NCI-H446 (cell line): ENCODE measurements at regions not wholly inside any gene's neighbourhood (a gene's known extent, or its start where the extent isn't known, plus 50 kb on each side); places are given as distances from the start of the nearest gene placed in this dataset.

ENCODE experiments used
- DNase-seq, 2 experiments: peaks; one replicate each; lab custom pipeline; 2025; lab: John Stamatoyannopoulos, UW

DNA sequence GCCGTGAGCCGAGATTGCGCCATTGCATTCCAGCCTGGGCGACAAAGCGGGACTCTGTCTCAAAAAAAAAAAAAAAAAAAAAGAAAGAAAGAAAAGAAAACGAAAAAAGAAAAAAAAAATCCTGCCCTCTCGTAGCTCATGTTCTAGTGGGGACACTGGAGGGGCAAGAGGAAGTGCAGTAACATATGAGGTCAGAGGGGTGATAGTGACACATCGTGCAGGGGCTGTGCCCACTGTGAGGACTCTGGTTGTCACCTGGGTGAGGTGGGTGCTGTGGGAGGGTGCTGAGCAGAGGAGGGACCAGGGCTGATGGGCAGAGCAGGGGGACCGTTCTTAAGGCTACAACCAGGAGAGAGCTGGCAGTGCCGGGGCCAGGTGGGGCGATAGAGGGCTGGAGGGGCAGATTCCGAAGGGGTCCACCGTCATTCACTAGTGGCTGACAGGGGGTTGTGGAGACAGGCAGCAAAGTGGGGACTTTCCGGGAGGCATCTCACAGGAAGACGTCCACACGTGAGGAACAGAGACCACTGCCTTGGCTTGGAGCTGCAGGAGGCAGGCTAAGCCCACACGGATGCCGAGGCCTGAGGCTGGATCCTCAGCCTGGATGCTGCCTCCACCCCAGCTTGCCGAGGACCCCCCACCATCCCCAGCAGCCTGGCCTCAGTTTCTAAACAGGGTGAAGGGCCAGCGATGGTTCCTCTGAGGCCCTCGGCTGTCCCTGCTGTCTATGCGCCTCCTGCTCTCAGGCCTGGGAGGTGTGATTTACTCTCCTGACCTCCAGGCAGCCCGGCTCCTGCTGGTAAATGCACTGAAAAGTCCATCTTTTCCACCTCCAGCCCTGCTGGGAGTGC is 154.3 kb upstream of the IQSEC1 start:
- no peak for DNase-seq

DNA sequence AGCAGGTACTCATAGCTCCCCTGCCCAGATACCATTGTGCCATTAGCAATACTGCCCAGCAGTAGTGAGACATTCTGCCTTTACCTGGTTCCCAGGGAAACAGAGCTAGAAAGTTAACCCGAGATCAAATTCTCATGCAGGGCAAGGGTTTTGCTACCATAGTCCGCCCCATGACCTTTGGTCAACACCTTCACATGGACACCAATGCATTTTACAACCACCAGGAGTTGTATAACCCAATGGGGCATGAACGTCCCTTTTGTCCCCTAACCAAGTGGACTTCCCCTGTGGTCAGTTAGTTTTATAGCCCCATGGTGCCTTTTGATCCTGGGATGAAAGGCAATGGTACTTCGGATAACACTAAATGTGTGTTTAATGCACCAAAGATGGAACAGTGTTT is 151.7 kb upstream of the IQSEC1 start:
- no peak for DNase-seq

DNA sequence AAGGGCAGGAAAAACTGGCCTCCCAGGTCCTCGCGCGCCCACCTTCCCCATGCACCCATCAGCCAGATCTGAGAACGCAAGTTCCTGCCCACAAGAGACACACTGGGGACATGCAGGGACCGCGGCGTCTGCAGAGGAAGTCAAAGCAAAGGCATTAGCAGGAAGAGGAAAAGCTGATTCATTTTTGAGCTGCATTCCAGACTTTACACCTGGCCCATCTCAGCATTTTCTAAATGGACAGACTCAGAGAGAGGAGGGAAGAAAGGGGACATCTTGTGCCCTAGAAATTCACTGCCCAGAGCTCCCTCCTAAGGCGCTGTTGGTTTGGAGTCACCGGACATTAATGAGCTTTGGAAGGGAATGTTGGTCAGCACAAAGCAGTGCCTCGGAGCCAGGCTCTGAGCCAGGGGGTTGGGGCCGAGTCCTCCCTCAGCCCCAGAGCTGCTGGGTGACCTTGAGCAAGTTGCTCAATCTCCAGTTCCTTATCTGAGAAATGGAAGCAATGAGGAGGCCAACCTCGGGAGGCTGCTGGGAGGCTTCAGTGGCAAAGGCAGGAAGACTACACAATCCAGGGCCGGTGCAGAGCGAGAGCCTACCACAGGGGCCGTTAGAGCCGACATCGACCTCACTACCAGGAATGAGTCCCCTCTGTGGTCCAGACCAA is 150.5 kb upstream of the IQSEC1 start:
- no peak for DNase-seq

DNA sequence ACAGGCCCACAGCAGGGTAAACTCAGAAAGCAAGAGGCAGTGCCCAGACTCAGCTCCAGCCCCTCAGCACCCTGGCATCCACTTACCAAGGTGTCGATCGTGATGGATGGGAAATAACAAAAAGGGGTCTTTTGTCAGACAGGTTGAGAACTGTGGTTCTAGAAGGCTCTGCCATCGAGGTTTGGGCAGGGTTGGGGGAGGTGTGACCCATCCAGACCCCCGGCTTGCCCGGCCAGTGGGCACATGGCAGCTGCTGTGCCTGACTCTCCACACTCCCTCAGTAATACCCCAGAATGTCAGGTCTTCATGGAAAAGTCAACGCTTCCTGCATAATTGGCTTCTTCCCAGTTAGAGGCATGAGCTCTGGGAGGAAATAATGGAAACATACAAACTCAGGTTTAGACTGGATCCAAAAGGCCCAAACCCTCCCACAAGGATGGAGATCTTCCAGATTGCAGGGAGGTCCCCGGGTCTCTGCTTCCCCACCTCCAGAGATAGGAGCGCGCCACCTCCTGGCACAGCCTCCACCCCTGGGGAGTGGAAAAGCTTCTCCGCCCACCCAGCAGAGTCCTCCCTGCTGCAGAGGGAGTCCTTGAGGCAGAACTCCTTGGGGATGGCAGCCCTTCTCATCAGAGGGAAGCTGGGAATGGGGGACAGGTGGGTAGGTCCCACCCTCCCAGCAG is 149.8 kb upstream of the IQSEC1 start:
- no peak for DNase-seq

DNA sequence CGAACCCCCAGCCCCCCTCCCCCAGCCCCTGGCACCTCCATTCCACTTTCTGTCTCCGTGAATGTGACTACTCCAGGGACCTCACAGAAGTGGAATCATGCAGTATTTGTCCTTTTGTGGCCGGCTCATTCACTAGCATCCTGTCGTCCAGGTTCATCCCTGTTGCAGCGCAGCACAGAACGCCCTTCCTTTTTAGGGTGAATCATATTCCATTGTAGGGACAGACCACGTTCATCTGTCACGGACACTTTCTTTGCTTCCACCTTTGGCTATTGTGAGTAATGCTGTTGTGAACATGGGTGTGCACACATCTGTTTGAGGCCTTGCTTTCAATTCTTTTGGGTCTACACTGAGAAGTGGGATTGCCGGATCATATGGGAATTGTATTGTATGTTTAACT is 148.9 kb upstream of the IQSEC1 start:
- DNase-seq: no peak

DNA sequence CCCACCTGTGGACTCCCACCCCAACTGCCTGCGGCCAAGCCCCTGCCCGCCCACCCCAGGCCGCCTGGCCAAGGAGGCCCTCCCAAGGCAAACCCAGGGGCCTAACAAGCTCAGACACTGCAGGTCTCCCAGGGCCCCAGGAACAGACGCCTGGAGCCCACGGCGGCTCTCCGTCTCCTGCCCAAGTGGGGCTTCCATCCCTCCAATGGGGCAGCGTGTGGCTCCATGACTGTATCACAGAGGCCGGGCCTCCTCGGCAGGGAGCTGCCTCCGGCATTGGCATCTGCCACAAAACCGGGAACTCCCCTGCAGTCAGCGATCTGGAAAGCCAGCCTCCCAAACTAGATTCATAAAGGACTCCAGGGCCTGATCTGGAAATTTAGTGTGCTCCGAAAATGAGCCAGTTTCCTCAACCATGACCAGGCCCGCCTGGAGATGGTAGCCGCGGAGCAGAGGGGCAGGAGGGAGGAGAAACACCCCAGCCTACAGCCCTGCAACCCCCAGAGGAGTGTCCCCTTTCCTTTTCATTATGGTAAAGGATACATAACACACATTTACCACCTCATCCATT is 148.3 kb upstream of the IQSEC1 start:
- DNase-seq: no peak

DNA sequence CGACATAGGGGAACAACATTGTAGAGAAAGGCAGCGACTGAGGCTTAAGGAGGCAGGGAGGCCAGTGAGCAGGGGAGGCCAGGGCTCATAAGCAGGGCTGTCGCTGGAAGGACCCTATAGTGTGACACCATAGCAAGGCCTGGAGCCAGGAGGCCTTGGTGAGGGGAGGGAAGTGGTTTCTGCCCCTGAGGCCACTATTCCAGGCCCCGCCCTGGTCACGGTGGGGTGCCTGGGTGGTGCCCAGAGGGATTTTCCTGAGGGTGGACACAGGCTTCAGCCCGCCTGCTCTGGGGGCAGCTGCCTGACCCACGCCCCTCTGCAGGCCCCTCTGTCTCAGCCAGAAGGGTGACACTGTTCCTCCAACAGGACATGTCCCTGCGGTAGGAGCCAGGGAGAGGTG is 147.8 kb upstream of the IQSEC1 start:
- DNase-seq: no peak

DNA sequence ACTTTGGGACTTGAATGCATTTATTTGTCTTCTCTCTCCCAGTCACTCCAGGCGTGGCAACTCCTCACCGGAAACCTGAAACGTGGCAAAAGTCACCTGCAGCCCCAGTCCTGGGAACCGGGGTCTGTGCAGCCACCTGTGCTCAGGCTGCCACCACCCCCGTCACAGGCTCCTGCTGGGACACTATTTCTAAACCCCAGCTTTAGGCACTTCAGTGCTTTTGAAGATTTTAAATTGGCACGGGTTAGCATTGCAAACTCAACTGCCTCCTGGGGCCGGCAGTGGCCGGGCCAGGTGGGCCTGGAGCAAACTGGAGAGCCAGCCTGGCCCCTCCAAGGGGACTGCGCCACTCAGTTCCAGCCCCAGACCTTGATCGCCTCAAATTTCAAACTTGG is 146.7 kb upstream of the IQSEC1 start:
- DNase-seq: no peak

DNA sequence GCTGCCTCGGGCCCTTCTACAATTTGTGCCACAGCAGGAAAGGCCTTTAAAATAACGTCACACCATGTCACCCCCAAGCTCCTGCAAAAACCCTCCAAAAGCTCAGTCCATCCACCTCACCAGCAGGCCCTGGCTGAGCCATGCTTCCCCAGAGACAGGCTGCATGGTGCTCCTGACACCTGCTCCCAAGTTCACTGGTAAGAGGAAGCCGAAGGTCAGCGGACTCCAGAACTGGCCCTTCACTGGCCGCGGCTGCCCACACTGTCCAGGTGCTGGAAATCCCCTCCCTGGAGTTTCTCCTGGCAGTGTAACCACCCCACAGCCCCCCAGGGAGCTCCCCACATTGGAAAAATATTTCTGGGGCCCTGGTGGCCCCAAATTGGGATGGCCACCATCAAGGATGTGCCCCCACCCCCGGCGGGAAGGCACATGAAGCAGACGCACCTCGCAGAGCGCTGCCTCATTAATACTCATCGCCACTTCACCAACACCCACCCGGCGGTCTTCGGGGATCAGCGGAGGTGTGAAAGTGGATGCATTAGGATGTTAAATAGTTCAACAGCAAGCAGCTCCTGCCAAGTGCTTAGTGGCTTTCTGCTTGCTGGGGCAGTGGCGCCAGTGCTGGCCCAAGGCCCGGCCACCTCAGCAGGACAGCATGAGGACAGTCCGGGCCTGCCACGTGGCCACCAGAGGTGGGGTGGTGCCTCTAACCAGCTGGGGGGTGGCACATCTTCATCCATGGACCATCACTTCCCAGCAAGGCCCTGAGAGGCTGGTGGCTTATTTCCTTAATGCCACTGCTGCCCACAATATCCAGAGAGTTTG is 146.1 kb upstream of the IQSEC1 start:
- no peak for DNase-seq

DNA sequence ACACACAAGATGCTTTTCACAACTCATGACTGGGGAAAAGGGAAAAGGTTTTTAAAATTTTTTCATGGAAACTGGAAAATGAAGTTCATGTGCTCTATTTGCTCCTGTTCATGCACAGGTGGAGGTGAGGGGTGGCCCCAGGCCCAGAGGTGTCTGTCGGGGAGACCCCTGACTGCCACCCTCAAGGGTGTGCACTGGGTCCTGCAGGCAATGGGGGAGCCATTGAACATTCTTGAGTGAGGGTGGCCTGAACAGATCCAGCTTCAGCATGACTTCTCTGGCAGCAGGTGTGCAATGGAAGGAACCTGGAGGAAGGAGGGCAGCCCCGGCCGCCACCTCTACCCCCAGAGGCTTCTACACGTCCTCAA is 145.3 kb upstream of the IQSEC1 start:
- DNase-seq: no peak

DNA sequence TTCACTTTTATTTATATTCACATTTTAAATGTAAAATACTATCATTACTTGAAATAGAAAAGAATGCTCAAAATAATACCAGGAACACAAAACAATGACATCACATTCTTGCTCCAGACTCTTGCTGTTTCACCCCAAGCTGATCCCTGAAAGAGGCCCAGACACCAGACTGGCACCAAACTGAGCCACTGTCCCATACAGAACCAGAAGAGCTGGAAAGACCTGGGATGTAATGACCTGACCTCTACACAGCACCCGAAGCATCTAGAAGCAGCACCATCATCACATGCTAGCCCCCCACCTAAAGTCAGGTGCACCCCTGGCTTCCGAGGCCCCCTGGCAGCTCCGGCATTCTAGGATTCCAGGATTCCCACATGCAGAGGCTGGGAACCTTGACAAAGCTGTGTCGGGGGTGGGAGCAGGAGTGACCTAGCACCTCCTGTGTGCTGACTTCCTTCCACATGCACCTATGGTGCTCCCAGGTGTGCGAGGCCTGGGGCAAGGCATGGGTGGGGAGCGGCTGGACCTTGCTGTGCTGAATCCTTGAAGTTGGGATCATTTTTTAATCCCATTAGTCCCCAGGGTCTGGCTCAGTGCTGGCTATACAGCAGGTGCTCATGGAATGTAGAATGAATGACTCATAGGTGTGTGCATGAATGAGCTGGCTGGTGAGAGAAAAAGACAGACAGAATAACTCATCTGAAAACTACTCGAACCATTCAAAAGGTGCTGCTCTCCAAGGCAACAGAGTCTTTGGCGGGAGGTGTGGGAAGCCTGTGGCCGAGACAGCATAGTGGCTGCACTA is 144.7 kb upstream of the IQSEC1 start:
- no peak for DNase-seq

DNA sequence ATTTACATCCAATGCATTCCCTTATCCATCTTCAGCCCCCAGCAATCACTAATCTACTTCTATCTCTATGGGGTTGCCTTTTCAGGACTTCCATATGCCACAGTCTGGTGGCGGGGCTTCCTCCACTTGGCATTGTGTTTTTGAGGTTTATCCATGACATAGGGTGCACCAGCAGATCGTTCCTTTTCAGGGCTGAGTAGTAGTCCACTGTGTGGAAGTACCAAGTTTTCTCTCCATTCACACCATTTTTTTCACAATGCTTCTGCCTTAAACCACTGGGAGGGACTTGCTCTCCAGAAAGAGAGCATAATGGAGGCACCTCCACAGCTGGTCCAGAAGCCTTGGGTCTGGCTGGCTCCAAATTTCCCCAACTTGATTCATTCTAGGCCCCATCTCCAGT is 144.0 kb upstream of the IQSEC1 start:
- DNase-seq: no peak

DNA sequence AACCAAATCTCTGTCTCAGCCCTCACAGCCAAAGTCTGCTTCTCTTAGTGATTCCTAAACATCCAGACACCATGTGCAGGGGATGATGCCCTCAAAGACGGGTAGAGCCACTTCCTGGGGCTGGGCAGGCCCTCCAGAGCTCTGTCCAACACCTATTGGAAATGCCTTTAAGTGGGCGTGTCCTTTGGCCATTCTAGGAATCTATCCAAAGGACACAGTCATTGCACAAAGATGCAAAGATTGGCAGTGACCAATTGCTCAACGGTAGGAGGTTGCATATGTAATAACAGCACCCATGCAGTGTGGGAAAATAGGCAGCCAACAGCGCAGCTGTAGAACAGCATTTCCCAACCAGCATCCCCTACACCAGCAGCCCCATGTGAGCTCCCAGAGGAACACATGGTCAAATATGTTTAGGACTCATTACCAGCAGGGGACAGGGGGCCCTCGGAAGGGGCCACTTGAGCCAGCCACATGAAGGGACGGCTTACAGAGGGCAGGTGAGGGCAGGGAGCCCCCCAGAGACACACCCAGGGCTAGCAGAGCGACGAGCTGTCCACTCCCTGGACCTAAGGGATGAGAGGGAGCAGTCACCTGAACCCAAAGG is 142.8 kb upstream of the IQSEC1 start:
- DNase-seq: no peak

DNA sequence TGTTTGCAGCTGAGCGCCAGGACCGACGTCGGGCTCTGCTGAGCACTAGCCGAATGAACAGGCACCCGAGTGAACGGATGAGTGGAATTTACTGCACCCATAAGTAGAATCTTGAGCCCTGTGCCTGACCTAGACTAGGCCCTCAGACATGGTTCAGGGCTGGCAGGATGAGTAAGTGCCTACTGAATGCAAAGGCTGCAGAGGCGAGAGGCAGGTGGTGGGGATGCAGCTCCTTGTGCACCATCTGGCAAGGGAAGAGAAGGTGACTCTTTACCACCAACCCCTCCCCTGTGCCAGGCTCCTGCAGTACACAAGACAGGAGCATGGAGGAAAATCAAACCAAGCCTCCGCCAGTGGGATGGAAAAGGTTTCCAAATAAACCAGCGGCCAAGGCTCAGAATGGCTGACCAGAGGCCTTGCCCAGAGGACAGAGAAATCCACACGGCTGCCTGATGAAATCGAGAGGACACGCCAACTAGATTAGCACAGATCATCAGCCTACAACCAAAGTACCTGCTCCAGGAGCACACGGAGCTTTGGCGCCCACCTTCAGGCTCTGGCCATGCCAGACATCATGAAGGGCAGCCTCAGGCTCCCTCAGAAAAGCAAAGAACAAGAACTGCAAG is 141.7 kb upstream of the IQSEC1 start:
- DNase-seq: no peak

DNA sequence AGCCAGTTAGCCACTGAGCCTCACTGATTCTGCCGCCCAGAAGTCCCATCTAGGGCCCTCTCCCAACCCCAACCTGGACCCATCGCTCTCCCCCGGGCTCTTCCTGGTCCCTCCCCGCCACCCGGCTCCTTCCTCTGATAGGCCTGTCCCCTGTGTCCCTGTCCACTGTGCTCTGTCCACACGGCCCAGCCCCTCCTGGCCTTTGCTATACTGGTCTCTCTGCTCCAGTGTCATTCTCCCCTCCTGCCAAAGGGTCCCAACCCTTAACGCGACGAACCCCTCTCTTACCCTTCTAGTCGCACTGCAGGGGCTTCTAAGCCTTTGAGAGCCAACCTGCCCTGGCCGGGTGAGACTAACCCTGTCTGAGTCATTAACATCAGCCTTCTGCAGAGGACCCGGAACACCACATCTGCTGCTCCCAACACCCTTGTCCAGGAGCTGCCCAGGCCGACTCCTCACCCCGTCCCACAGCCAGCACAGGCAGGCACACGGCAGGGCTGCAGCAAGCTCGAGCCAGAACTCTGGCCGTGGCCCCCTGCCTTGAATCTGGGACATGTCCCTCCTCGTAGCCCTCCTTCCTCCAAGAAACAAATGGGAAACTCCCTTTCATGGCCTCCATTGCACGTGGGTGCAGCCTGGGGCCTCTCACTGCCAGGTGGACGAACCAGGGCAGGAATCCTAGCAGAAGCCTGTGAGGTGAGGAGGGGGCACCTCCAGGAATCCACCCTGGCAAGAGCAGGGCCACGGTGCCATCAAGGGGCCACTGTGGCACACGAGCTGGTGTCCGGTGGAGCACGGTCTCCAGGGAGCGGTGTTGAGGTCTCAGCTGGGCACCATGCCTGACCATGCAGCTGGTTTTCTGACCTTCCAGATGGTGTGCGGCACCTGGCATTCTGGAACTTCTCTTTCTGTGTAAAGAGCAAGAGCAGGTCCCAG is 140.9 kb upstream of the IQSEC1 start:
- DNase-seq: no peak

DNA sequence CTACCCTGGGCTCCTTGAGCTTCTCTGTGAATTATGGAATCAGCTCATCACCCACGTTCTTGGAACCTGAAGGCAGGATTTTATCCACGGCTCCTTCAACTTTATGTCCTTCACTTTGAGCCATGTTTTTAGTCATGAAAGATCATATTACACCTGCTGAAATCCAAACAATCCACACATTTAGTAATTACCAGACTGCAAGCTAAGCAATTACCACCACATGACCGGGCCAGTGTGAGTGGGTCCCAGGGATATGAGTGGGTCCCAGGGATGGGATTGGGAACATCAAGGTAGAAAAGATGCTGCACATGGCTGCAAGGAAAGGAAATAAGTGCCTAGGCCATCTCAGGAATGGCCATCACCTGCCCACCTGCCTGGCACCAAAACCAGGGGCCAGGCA is 140.3 kb upstream of the IQSEC1 start:
- DNase-seq: no peak

DNA sequence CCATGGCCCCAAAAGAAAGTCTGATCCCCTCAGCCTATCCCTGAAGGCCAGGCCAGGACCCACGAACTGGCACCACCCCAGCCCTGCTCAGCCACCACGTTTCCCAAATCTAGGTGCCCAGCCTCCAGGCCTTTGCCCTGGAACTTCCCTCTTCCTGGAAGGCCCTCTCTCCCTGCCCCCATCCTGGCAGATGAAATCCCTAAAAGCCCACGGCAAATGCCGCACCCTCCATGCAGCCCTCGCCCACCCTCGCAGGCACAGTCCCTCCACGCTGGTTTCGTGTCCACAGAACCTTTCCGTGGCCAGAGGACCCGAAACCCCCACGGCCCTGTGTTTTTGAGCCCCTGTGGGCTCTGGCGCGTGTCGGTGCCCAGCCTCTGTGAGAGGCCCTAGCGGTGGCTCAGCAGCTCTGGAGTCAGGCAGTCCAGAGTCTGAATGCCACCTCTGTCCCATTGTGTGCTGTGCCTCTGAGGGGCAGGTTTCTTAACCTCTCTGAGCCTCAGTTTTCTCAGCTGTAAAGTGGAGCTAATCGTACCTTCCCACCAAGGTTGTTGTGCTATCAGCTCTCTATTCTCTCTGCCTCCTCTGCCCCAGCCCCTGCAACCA is 138.5 kb upstream of the IQSEC1 start:
- DNase-seq: no peak

DNA sequence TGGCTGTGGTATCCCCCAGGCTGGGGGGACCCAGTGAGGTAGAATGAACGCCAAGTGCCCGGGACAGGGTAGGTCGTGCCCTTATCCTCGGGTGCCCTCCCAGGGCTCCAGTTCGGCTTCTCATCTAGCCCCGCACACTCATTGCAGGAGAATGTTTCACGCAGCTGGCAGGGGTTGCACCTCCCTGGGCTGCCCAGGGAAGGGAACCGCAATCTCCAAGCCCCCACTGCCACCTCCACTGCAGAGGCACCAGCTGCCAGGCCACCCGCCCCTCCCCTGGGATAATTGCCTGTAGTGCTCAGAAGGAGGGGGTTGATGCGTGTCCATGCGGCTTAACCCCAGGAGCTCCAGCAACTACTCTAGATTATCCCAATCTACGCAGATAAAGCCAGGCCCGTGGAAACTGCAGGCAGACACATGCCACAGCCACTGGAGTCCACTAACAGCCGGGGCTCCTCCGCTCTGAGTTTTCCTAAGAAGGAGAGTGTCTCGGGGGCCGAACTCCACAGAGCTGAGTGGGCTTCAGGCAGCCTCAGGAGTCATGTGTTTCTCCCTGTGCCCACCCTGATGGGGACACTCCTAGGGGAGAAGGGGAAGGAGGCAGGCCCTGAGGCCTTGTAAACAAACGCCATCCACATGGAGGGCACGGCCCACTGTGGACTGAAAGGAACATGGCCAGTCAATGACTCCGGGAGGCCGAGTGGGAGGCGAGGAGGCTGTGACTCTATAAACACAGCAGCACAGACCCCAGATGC is 137.2 kb upstream of the IQSEC1 start:
- DNase-seq: no peak
